Coronary artery (tissue), 2 donors: ENCODE measurements at regions not wholly inside any gene's neighbourhood (a gene's known extent, or its start where the extent isn't known, plus 50 kb on each side); places are given as distances from the start of the nearest gene placed in this dataset.
"Not testable (repeated sequence)": the region's sequence is repeated elsewhere in the genome, so short reads cannot be mapped to it uniquely, and the experiment has no call there.

Experiments
- DNase-seq: peaks from one replicate; pipeline ENCODE4 v3.0.0-alpha.2; 2017; ENCODE audit warnings: low spot score
- H3K27ac ChIP-seq, 2 donors: fragments of 200-600 bp; sonication (generic); one replicate each; pipeline ENCODE4 v1.5.1; 2016 to 2019
- H3K4me3 ChIP-seq: fragments of 200-600 bp; sonication (generic); 2 replicates; pipeline ENCODE4 v1.5.1; 2016; ENCODE audit warnings: mild to moderate bottlenecking, moderate library complexity
- TF ChIP-seq, protein P1 (sequence below): fragments of 200-600 bp; sonication (generic); IDR thresholded peaks from one replicate; pipeline ENCODE4 v1.5.1; 2019; ENCODE audit warnings: antibody characterized with exemption

DNA sequence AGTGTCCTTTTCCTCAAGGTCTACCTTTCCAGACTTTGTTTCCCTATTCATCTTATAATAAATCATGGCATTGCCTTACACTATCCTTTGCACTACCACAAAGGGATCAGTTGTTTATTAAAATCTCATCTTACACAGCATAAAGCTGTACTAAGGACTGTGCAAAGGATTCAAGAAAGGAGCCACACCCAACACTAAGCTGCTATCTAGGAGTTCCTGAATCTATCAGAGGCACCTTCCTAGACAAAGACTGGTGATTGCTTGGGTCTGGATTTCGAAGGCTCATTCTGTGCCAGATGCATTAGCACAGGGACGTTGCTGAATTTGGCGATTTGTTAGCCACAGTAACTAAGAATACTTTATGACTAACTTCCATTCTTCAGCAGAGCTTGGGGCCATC, 412.0 kb downstream of the NUP35 start:
- H3K27ac ChIP-seq = no peak overlapping the region
- H3K4me3 ChIP-seq = no peak overlapping the region
- DNase-seq = no peak
- TF ChIP-seq, protein P1, sequence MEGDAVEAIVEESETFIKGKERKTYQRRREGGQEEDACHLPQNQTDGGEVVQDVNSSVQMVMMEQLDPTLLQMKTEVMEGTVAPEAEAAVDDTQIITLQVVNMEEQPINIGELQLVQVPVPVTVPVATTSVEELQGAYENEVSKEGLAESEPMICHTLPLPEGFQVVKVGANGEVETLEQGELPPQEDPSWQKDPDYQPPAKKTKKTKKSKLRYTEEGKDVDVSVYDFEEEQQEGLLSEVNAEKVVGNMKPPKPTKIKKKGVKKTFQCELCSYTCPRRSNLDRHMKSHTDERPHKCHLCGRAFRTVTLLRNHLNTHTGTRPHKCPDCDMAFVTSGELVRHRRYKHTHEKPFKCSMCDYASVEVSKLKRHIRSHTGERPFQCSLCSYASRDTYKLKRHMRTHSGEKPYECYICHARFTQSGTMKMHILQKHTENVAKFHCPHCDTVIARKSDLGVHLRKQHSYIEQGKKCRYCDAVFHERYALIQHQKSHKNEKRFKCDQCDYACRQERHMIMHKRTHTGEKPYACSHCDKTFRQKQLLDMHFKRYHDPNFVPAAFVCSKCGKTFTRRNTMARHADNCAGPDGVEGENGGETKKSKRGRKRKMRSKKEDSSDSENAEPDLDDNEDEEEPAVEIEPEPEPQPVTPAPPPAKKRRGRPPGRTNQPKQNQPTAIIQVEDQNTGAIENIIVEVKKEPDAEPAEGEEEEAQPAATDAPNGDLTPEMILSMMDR = no peak

DNA sequence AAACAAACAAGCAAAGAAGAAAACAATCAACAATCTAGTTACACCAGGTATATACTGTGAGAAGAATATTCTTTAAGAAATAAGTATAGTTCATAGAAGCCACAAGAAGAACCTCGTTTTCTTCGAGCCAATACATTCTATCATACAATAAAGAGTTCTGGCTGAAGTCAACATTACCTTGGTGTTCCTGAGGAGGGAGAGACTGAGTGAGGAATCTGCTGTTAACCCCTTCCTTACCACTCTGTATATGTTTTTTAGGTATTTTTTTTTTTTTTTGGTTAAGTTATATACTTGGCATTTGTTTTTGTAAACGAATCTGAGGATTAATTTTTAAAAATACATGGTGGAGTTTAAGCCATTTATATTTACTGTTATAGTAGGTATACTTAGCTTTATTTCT, 412.5 kb downstream of the NUP35 start:
- Histone ChIP-seq H3K27ac (no peak overlapping the region), H3K4me3 (no peak overlapping the region)
- TF ChIP-seq, protein P1 = no peak
- no peak for DNase-seq

DNA sequence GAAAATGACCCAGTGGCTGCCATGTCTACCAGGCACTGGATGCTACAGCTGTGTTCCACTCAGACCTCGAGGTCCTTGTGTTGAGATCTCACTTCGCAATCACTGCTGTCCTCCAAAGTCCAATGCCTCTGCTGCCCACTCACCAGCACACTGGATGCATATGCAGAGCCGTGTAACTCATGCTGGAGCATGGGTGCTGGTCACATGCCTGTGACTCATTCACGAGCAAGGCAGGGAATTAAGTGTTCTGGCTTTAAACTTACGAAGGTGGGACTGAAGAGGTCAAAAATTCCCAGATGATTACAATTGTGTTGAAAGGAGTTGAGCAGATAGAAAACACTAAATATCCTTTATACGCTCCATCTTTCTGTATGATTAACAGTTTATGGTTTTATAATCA, 417.5 kb downstream of the NUP35 start:
- H3K4me3 ChIP-seq = no peak overlapping the region
- TF ChIP-seq, protein P1 = no peak
- H3K27ac ChIP-seq = no peak overlapping the region
- no peak for DNase-seq

DNA sequence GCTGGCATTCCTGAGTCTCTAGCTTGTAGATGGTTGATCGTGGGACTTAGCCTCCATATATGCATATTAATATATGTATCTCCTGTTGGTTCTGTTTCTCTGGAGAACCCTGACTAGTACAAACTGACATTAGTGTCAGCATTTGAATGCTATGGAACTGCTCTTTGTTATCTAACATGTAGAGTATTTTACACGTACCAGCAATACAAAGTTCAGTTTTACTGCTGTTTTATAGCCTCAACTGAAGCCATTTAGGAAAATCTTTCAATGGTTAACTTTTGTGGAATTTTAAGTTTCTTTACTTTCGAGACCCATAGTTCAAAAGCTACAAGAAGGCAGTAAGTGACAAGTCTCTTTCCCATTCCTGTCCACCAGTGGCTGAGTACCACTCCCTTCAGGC, 418.4 kb downstream of the NUP35 start:
- H3K4me3 ChIP-seq = no peak overlapping the region
- TF ChIP-seq, protein P1 = no peak
- H3K27ac ChIP-seq = no peak overlapping the region
- no peak for DNase-seq

DNA sequence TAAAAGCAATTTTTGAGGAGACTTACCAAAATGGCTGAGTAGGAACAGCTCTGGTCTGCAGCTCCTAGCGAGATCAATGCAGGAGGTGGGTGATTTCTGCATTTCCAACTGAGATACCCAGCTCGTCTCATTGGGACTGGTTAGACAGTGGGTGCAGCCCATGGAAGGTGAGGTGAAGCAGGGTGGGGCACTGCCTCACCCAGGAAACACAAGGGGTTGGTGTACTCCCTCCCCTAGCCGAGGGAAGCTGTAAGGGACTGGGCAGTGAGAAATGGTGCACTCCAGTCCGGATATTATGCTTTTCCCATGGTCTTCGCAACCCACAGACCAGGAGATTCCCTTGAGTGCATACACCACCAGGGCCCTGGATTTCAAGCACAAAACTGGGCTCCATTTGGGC, 419.0 kb downstream of the NUP35 start:
- no peak overlapping the region for H3K27ac ChIP-seq
- TF ChIP-seq, protein P1 = no peak
- no peak overlapping the region for H3K4me3 ChIP-seq
- no peak for DNase-seq

DNA sequence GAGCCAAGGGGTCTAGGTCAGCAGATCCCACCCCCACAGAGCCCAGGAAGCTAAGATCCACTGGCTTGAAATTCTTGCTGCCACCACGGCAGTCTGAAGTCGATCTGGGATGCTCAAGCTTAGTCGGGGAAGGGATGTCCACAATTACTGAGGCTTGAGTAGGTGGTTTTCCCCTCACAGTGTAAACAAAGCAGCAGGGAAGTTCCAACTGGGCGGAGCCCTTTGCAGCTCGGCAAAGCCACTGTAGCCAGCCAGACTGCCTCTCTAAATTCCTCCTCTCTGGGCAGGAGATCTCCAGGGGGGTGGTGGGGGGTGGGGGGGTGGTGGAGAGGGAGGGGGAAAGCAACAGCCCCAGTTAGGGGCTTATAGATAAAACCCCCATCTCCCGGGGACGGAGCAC, 419.5 kb downstream of the NUP35 start:
- TF ChIP-seq, protein P1 = no peak
- H3K4me3 ChIP-seq = no peak overlapping the region

DNA sequence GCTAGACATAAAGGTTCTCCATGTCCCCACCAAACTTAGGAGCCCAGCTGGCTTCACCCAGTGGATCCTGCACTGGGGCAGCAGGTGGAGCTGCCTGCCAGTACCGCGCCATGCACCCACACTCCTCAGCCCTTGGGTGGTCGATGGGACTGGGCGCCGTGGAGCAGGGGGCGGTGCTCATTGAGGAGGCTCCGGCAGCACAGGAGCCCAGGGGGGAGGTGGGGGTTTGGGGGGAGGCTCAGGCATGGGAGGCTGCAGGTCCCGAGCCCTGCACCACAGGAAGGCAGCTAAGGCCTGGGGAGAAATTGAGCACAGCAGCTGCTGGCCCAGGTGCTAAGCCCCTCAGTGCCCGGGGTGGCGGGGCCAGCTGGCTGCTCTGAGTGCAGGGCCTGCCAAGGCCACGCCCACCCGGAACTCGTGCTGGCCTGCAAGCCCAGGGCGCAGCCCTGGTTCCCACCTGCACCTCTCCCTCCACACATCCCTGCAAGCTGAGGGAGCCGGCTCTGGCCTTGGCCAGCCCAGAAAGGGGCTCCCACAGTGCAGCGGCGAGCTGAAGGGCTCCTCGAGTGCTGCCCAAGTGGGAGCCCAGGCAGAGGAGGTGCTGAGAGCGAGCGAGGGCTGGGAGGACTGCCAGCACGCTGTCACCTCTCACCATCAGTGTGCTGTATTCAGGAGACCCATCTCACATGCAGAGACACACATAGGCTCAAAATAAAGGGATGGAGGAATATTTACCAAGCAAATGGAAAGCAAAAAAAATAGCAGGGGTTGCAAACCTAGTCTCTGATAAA, 422.5 kb downstream of the NUP35 start:
- DNase-seq, H3K27ac ChIP-seq, H3K4me3 ChIP-seq: not testable (repeated sequence)

More for the DNA sequence above, 419.5 kb downstream of the NUP35 start:
- no peak overlapping the region for H3K27ac ChIP-seq
- no peak for DNase-seq
